HG03196 (cell line): ENCODE measurements at regions not wholly inside any gene's neighbourhood (a gene's known extent, or its start where the extent isn't known, plus 50 kb on each side); places are given as distances from the start of the nearest gene placed in this dataset.
A peak's percentile ranks its signal among the peaks of the same experiment; 100 is the strongest.

Experiments
- ATAC-seq: cut with Tn5 transposase; IDR thresholded peaks from one replicate; pipeline ENCODE4 v1.9.1; 2021; ENCODE audit not compliant: unreplicated experiment

DNA sequence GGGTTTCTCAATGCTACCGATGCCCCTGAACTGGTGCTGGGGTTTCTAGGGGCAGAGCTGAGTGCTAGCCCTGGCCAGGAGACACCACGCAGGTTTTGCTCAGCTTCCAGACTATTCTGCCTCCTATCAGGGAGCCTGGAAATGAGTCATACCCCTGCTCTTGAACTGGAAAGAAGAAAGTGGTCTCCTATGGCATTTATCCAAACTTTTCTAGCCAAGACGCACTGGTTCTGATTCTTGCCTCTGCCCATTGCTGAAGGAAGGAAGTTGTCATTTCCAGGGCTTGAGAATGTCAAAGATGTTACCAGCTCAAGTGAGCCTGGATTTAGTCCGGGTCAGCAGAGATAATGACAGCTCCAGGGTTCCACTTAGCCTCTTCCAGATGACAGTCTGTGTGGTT, 561.9 kb downstream of the CDK5RAP2 start:
- no peak for ATAC-seq

GRCh38 chr9:120016231-120016630, 563.7 kb downstream of the CDK5RAP2 start:
- ATAC-seq = no peak

GRCh38 chr9:120014796-120015195, 565.2 kb downstream of the CDK5RAP2 start:
- ATAC-seq = no peak

DNA sequence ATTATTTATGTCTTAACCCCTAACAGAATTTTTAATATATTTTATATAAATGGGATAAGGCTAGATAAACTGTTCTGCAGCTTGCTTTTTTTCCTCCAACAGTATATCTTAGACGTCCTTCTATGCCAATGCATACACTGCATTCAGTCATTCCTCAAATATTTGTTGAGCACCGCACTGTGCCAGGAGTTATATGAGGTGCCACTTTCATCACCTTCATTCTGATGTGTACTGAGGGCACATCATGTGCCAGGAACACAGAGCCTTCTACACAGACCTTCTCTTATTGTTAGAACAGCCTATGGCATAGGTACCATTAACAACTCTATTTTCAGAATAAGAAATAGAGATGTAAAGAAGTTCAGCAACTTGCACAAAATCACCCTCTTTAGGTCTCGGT, 570.1 kb downstream of the CDK5RAP2 start:
- ATAC-seq = no peak

DNA sequence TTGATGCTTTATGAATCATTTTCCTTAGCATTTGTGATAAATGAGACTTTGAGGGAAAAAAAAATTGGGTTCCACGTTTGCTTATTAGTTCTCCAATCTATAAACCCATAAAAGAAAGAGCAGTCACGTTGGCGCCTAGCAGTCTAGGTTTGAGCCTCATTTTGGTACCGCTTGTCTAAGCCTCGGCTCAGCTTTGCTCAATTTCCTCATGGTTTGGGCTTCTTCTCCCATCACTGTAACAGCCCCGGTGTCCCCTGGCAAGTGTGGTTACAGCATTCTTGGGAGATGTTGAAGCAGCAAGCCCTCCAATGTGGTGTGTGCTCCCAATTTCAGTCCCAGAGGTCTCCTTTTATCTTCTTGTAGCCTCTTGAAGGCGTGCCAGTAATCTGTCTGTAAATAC, 578.4 kb downstream of the CDK5RAP2 start:
- ATAC-seq = no peak

DNA sequence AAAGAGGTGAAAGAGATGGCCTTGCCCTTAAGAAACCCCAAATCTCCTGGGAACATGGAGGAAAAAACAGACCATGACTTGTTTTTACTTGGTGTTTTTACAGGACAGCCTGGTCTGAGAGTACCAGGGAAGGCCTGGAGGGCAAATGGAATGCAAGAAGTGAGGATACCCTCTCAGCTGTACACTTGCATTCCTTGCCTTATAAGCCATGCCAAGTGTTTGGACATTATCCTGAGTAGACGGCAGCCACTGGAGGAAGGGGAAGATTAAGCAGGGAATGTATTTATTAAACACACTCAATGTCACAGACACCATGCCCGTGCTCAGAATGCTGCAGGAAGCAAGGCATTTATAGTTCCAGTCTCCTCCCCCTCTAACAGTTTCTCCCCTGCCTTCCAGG, 581.4 kb downstream of the CDK5RAP2 start:
- ATAC-seq = no peak

DNA sequence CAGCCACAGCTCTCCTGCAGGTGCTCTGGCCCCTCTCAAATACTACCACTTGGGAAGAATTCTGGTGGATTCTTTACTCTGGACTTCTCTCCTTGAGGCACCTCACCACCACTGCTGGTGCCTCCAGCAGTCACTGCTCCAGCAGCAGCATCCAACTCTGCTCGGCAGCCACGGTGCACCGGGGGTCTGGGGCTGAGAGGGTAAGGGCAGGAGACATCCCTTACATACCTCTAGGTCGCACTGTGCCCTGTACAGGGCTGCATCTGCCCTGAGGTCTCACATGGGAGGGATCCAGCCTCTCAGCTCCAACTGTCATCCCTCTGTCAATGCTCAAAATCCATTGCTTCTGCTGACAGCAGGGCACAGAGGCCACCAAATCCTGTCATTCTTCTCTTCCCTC, 588.2 kb downstream of the CDK5RAP2 start:
- no peak for ATAC-seq

DNA sequence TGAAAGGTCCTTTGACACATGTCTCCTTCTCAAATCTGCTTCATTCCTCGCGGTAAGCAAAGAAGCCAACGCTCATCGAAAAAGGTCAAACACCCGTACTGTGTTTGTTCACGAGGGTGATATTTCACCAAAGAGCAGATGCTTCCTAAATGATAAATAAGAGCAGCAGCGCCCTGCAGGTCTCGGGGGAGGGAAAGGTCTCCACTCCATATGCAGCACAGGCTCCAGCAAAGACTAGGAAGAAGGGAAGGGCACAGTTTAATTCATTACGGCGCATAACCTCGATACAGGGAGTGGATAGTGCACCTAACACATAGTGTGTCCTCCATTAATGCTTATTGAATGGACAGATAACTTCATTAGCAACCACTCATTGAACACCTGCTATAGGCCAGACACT, 593.3 kb downstream of the CDK5RAP2 start:
- ATAC-seq = no peak

DNA sequence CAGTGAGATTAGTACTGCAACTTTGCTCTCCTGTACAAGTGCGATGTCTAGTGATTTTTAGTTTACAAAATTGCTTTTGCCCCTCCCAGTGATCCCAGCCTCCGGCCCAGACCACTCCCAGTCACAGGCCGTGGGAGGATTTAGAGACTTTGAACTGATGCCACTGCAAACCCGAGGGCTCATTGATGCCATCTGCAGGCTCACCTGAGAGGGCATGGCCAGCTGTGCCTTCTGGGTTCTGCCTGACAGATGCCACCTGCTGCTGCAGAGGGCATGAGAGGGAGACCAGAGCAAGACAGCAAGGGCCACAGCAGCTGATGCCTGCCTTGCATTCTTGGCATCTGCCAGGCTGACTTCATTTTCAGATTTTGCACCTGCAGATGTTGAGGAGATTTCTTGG, 593.8 kb downstream of the CDK5RAP2 start:
- ATAC-seq = no peak

DNA sequence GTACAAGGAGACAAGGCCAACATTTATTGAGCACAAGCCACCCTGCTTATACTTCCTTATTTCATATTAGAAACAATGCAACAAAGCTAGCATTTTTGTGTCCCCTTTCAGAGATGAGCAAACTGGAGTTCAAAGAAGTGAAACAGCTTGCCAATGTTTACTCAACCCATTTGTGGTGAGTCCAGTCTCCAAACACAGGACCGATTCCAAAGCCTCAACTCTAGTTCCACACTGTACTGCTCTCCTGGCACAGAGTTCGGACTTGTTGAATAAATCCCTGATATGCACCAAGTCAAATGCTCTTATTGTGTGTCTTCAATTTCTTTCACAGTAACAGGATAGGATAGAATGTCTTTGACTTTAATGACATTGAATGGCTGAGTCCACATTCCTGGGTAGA, 604.8 kb upstream of the BRINP1 start:
- no peak for ATAC-seq

GRCh38 chr9:119968836-119969707, 599.8 kb upstream of the BRINP1 start:
- ATAC-seq = peak; percentile 93

- ATAC-seq = no peak
These were observed 598.8 kb upstream of the BRINP1 start for GRCh38 chr9:119967867-119968535.

DNA sequence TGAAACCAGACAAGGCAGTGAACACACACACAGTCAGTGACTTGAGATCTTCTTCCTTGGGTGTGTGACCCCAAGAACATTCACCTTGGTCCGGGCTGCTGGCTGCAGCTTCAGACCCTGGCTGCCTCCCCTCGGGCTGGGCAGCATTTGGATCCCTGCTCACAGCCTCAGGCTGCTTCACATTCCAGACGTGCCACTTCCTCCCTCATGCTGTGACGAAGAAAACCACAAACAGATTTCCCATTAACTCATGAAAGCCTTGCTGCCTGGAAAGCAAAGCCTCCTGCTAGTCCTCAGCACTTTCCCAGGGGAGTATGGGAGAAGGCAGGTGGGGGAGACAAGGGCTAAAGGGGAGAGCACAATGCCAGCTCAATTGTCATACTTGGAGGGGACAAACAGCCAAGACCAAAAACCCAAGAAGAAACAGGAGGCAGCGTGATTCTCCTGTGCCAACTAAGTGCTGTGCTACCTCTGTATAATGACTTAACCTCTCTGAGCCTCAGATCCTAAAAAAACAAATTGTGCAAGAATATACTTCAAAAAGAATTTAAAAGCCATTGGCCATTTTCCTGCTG, 594.6 kb upstream of the BRINP1 start:
- no peak for ATAC-seq

DNA sequence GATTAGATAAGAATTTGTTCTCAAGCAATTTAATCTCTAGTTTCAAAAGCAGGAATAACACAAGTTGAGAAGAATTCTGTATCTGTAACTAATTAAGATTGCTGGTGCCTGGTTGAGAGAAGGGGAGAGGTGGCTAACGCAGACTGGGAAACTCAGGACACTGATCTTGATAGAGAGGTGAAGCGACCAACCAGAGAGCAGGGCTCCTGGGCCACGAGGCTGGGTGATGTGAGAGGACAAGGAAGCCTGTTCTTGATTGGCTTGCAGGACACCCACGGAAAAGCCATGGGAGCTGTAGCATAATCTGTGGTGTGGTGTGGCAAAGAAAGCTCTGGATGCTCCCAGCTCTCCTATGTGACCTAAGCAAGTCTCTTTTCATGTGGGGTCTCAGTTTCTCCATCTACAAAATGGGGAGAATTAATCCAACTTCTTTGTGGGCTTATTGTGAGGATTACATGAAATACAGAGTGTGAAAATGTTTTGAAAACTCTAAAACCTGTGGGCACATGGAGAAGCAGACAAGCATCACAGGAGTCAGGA, 594.1 kb upstream of the BRINP1 start:
- ATAC-seq = no peak

DNA sequence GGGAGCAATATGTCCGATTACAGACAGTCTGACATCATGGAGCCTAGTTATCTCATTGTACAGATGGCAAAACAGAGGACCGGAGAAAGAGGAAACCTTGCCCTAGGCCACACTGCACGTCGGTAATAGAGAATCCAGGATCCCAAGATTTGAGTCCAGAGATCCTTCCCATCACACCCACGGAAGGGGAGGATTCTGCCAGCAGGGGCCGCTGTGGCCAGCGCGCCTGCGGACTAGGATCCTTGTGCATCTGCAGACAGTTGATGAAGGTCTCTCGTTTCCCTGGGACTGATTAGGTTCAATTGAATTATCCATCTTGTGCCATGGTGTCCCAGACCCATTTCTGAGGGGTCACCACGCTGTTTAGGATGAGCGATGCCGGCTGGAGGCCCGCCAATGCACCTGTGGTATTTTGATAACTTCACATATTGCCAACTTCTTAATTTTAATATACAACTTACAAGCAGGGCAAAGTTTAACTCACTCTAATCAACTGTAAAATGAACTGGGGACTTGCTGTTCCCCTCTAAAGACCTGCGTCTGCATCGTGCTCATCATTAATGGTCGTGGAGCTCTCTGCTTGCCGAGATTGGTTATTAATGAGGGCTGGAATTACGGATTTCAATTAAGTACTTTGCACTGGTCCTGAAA, 592.7 kb upstream of the BRINP1 start:
- ATAC-seq = no peak

GRCh38 chr9:119959846-119960545, 590.8 kb upstream of the BRINP1 start:
- no peak for ATAC-seq

DNA sequence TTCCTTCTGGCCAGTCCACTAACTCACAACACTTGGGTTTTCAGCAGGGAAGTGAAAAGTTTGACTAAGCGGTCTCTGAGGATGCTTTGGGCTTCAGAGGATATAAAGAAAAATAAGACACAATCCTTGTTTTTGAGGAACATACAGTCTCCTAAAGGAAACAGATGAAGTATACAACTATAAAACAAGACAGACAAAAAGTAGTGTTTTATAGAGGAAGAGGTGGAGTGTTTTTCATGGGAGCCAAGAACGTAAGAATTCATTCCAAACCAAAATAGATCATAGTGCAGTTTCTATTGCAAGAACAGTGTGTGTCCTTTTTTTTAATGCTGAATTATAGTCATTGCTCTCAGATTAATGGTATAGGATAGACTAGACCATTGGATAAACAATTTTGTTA, 586.9 kb upstream of the BRINP1 start:
- no peak for ATAC-seq

GRCh38 chr9:119955276-119955675, 586.0 kb upstream of the BRINP1 start:
- no peak for ATAC-seq

DNA sequence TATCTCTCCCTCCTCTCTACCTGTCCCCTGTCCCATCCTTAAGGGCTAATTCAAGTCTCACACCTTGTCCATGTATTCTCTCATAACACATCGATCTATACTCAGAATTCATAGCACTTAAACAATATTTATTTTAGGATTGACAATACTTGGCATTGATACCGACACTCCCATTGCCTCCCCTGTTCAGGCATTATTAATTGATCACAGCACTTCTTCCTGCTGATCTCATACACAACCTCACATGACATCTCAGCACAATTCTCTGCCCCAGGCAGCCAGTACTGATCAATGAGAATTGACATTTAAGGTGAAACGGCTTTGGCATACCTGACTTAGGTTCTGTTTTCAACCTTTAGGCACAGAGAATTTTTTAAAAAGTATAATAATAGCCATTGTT, 582.4 kb upstream of the BRINP1 start:
- ATAC-seq = no peak

- no peak for ATAC-seq
These were observed 581.9 kb upstream of the BRINP1 start for GRCh38 chr9:119951090-119951489.

GRCh38 chr9:119945686-119946085, 576.5 kb upstream of the BRINP1 start:
- no peak for ATAC-seq
